OCI-LY7 (cell line): ENCODE measurements at regions not wholly inside any gene's neighbourhood (a gene's known extent, or its start where the extent isn't known, plus 50 kb on each side); places are given as distances from the start of the nearest gene placed in this dataset.

ENCODE experiments used
- EZH2phosphoT487 ChIP-seq: fragments of 200-600 bp; sonication (generic); IDR thresholded peaks from 2 replicates; pipeline ENCODE4 v1.6.1; 2018; ENCODE audit warnings: low read depth, borderline replicate concordance, mild to moderate bottlenecking, mixed run types, antibody characterized with exemption, low read length, moderate library complexity, mixed read lengths
- TF ChIP-seq, protein P1 (sequence below): fragments of 200-600 bp; sonication (generic); conservative IDR thresholded peaks from 2 replicates; pipeline ENCODE4 v1.5.1; 2014; ENCODE audit warnings: mild to moderate bottlenecking, antibody characterized with exemption, low read length, moderate library complexity, mixed read lengths

- TF ChIP-seq, protein P1, sequence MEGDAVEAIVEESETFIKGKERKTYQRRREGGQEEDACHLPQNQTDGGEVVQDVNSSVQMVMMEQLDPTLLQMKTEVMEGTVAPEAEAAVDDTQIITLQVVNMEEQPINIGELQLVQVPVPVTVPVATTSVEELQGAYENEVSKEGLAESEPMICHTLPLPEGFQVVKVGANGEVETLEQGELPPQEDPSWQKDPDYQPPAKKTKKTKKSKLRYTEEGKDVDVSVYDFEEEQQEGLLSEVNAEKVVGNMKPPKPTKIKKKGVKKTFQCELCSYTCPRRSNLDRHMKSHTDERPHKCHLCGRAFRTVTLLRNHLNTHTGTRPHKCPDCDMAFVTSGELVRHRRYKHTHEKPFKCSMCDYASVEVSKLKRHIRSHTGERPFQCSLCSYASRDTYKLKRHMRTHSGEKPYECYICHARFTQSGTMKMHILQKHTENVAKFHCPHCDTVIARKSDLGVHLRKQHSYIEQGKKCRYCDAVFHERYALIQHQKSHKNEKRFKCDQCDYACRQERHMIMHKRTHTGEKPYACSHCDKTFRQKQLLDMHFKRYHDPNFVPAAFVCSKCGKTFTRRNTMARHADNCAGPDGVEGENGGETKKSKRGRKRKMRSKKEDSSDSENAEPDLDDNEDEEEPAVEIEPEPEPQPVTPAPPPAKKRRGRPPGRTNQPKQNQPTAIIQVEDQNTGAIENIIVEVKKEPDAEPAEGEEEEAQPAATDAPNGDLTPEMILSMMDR: no peak
- no peak for TF ChIP-seq EZH2phosphoT487
Measured at GRCh38 chr20:50321797-50322480, 131.3 kb downstream of the CEBPB start.
